Liver (tissue), 8 donors: ENCODE measurements at regions not wholly inside any gene's neighbourhood (a gene's known extent, or its start where the extent isn't known, plus 50 kb on each side); places are given as distances from the start of the nearest gene placed in this dataset.

Source experiments
- DNase-seq: peaks from one replicate; pipeline ENCODE4 v3.0.0-alpha.2; 2017; ENCODE audit warnings: low spot score
- H3K27ac ChIP-seq, 2 donors: one replicate each; pipeline ENCODE4 v1.7.0; 2013; ENCODE audit warnings: inconsistent platforms in 2 of 2, low read length in 2 of 2, control low read depth in 1 of 2, low read depth in 1 of 2, mild to moderate bottlenecking in 1 of 2
- H3K27me3 ChIP-seq, 4 donors: one replicate each; pipeline versions ENCODE4 v1.6.1 to v1.7.0; 2013; ENCODE audit warnings: low read length in 3 of 4, inconsistent platforms in 1 of 4, mild to moderate bottlenecking in 1 of 4, moderate library complexity in 1 of 4; ENCODE audit not compliant: control insufficient read depth in 4 of 4, insufficient read depth in 4 of 4
- H3K36me3 ChIP-seq, 4 donors: one replicate each; pipeline versions ENCODE4 v1.6.1 to v1.7.0; 2013; ENCODE audit warnings: low read length in 3 of 4, mild to moderate bottlenecking in 3 of 4, low read depth in 1 of 4, moderate library complexity in 1 of 4; ENCODE audit not compliant: control insufficient read depth in 4 of 4, insufficient read depth in 3 of 4
- H3K4me1 ChIP-seq, 4 donors: one replicate each; pipeline versions ENCODE4 v1.6.1 to v1.7.0; 2013; ENCODE audit warnings: low read length in 3 of 4, mild to moderate bottlenecking in 3 of 4, moderate library complexity in 1 of 4; ENCODE audit not compliant: control insufficient read depth in 4 of 4, insufficient read depth in 4 of 4
- H3K4me3 ChIP-seq, 3 donors: one replicate each; pipeline versions ENCODE4 v1.6.1 to v1.7.0; 2013; ENCODE audit warnings: low read length in 3 of 3, control low read depth in 1 of 3, low read depth in 1 of 3, mild to moderate bottlenecking in 1 of 3
- H3K9ac ChIP-seq, 2 donors: one replicate each; pipeline ENCODE4 v1.7.0; 2013; ENCODE audit warnings: low read length in 2 of 2, mild to moderate bottlenecking in 2 of 2, moderate library complexity in 2 of 2, control low read depth in 1 of 2, low read depth in 1 of 2
- H3K9me3 ChIP-seq, 4 donors: one replicate each; pipeline versions ENCODE4 v1.6.1 to v1.7.0; 2013; ENCODE audit warnings: low read length in 3 of 4; ENCODE audit not compliant: control insufficient read depth in 4 of 4
- EGR1 ChIP-seq, 2 donors: IDR thresholded peaks; 2 replicates each; pipeline ENCODE4 v1.6.1; 2016 to 2018; ENCODE audit warnings: antibody characterized with exemption in 2 of 2, low read depth in 2 of 2
- FOXA1 ChIP-seq: IDR thresholded peaks from 2 replicates; pipeline ENCODE4 v1.6.1; 2016; ENCODE audit warnings: antibody characterized with exemption
- FOXA2 ChIP-seq: IDR thresholded peaks from 2 replicates; pipeline ENCODE4 v1.6.1; 2016; ENCODE audit warnings: antibody characterized with exemption
- GABPA ChIP-seq, 2 donors: IDR thresholded peaks in 1 of 2; conservative IDR thresholded peaks in 1 of 2; 2 replicates each; pipeline ENCODE4 v1.6.1; 2016; ENCODE audit warnings: antibody characterized with exemption in 2 of 2, mild to moderate bottlenecking in 1 of 2, moderate library complexity in 1 of 2
- HNF4A ChIP-seq, 2 donors: conservative IDR thresholded peaks; 2 replicates each; pipeline ENCODE4 v1.6.1; 2016; ENCODE audit warnings: antibody characterized with exemption in 2 of 2, mild to moderate bottlenecking in 2 of 2
- HNF4G ChIP-seq: IDR thresholded peaks from 2 replicates; pipeline ENCODE4 v1.6.1; 2016; ENCODE audit warnings: antibody characterized with exemption
- JUND ChIP-seq, 2 donors: IDR thresholded peaks; 2 replicates each; pipeline ENCODE4 v1.6.1; 2016; ENCODE audit warnings: antibody characterized with exemption in 2 of 2
- MAX ChIP-seq: IDR thresholded peaks from 2 replicates; pipeline ENCODE4 v1.6.1; 2016; ENCODE audit warnings: antibody characterized with exemption
- NR2F2 ChIP-seq: IDR thresholded peaks from 2 replicates; pipeline ENCODE4 v1.6.1; 2016; ENCODE audit warnings: antibody characterized with exemption
- RAD21 ChIP-seq, 2 donors: IDR thresholded peaks; 2 replicates each; pipeline ENCODE4 v1.6.1; 2016; ENCODE audit warnings: antibody characterized with exemption in 2 of 2, mild to moderate bottlenecking in 2 of 2
- RXRA ChIP-seq, 2 donors: IDR thresholded peaks; 2 replicates each; pipeline ENCODE4 v1.6.1; 2017 to 2018; ENCODE audit warnings: antibody characterized with exemption in 2 of 2, mild to moderate bottlenecking in 1 of 2
- SP1 ChIP-seq: IDR thresholded peaks from 2 replicates; pipeline ENCODE4 v1.6.1; 2018; ENCODE audit warnings: antibody characterized with exemption, mild to moderate bottlenecking
- TAF1 ChIP-seq: conservative IDR thresholded peaks from 2 replicates; pipeline ENCODE4 v1.6.1; 2016; ENCODE audit warnings: antibody characterized with exemption, mild to moderate bottlenecking
- YY1 ChIP-seq: IDR thresholded peaks from 2 replicates; pipeline ENCODE4 v1.6.1; 2016; ENCODE audit warnings: antibody characterized with exemption, mild to moderate bottlenecking
- ZBTB33 ChIP-seq: IDR thresholded peaks from 2 replicates; pipeline ENCODE4 v1.6.1; 2016; ENCODE audit warnings: antibody characterized with exemption
- WGBS: extraction: QIAGEN DNeasy Blood & Tissue Kit; methylation state at CpG from one replicate; pipeline ENCODE4 v1.1.7; 2013; 5-methylcytosine and 5-hydroxymethylcytosine counted together
- TF ChIP-seq, protein P1 (sequence below): fragments of 150-350 bp; IDR thresholded peaks from 2 replicates; pipeline ENCODE4 v1.5.1; 2017; ENCODE audit warnings: improper control_type of control experiment, low read depth, low read length; ENCODE audit not compliant: missing input control
- TF ChIP-seq, protein P2 (sequence below): IDR thresholded peaks from 2 replicates; pipeline ENCODE4 v1.6.1; 2016; ENCODE audit warnings: antibody characterized with exemption, mild to moderate bottlenecking
- TF ChIP-seq, protein P3 (sequence below): IDR thresholded peaks from 2 replicates; pipeline ENCODE4 v1.6.1; 2016; ENCODE audit warnings: antibody characterized with exemption
- donor health status: healthy.
- donor health status: healthy.
- donor health status: healthy.
- donor health status: healthy.
- donor health status: healthy.

- DNase-seq = no peak
- Histone ChIP-seq H3K27me3 (no peaks in the 10 kb centered on the region), H3K36me3 (no peaks in the 10 kb centered on the region), H3K9me3 (no peaks in the 10 kb centered on the region), H3K27ac (no peak overlapping the region), H3K4me3 (no peak overlapping the region), H3K9ac (no peak overlapping the region), H3K4me1 (peaks cover 0 to 4% (median 3%) of the 10 kb centered on the region in 4 donors)
- TF ChIP-seq YY1 = no peak
- no peak for TF ChIP-seq JUND (IDR thresholded peaks at IDR 0.05)
- TF ChIP-seq RAD21 (IDR thresholded peaks at IDR 0.05) = no peak
- no peak for TF ChIP-seq ZBTB33
- no peak for TF ChIP-seq MAX
- TF ChIP-seq RXRA (IDR thresholded peaks at IDR 0.05) = no peak
- TF ChIP-seq, protein P1, sequence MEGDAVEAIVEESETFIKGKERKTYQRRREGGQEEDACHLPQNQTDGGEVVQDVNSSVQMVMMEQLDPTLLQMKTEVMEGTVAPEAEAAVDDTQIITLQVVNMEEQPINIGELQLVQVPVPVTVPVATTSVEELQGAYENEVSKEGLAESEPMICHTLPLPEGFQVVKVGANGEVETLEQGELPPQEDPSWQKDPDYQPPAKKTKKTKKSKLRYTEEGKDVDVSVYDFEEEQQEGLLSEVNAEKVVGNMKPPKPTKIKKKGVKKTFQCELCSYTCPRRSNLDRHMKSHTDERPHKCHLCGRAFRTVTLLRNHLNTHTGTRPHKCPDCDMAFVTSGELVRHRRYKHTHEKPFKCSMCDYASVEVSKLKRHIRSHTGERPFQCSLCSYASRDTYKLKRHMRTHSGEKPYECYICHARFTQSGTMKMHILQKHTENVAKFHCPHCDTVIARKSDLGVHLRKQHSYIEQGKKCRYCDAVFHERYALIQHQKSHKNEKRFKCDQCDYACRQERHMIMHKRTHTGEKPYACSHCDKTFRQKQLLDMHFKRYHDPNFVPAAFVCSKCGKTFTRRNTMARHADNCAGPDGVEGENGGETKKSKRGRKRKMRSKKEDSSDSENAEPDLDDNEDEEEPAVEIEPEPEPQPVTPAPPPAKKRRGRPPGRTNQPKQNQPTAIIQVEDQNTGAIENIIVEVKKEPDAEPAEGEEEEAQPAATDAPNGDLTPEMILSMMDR = no peak
- TF ChIP-seq, protein P2, sequence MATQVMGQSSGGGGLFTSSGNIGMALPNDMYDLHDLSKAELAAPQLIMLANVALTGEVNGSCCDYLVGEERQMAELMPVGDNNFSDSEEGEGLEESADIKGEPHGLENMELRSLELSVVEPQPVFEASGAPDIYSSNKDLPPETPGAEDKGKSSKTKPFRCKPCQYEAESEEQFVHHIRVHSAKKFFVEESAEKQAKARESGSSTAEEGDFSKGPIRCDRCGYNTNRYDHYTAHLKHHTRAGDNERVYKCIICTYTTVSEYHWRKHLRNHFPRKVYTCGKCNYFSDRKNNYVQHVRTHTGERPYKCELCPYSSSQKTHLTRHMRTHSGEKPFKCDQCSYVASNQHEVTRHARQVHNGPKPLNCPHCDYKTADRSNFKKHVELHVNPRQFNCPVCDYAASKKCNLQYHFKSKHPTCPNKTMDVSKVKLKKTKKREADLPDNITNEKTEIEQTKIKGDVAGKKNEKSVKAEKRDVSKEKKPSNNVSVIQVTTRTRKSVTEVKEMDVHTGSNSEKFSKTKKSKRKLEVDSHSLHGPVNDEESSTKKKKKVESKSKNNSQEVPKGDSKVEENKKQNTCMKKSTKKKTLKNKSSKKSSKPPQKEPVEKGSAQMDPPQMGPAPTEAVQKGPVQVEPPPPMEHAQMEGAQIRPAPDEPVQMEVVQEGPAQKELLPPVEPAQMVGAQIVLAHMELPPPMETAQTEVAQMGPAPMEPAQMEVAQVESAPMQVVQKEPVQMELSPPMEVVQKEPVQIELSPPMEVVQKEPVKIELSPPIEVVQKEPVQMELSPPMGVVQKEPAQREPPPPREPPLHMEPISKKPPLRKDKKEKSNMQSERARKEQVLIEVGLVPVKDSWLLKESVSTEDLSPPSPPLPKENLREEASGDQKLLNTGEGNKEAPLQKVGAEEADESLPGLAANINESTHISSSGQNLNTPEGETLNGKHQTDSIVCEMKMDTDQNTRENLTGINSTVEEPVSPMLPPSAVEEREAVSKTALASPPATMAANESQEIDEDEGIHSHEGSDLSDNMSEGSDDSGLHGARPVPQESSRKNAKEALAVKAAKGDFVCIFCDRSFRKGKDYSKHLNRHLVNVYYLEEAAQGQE = no peak
- TF ChIP-seq EGR1 (IDR thresholded peaks at IDR 0.05; ENCODE audit: low read depth in 2 of 2) = no peak
- TF ChIP-seq, protein P3, sequence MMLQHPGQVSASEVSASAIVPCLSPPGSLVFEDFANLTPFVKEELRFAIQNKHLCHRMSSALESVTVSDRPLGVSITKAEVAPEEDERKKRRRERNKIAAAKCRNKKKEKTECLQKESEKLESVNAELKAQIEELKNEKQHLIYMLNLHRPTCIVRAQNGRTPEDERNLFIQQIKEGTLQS = no peak
- TF ChIP-seq GABPA (IDR thresholded peaks at IDR 0.05 in 1 of 2, conservative IDR thresholded peaks at IDR 0.05 in 1 of 2) = no peak
- no peak for TF ChIP-seq NR2F2
- no peak for TF ChIP-seq FOXA1
- no peak for TF ChIP-seq TAF1
- TF ChIP-seq FOXA2 = no peak
- no peak for TF ChIP-seq HNF4G
- no peak for TF ChIP-seq HNF4A (conservative IDR thresholded peaks at IDR 0.05)
- no peak for TF ChIP-seq SP1
- 90% methylated on average over 3 of the region's 3 CpGs for WGBS
These were observed 272.9 kb downstream of the UTP18 start for GRCh38 chr17:51533219-51533618.
